ENCODE measurements at regions not wholly inside any gene's neighbourhood (a gene's known extent, or its start where the extent isn't known, plus 50 kb on each side); places are given as distances from the start of the nearest gene placed in this dataset.
A peak's percentile ranks its signal among the peaks of the same experiment; 100 is the strongest.
"Not testable (repeated sequence)": the region's sequence is repeated elsewhere in the genome, so short reads cannot be mapped to it uniquely, and the experiment has no call there.

- H3K4me3 ChIP-seq, result peak overlapping the region; percentile 35 to 70 (median 66)
- H3K4me1 ChIP-seq, result peaks cover 0 to 3% (median 0%) of the 10 kb centered on the region in 4 donors
- H3K27me3 ChIP-seq, result no peaks in the 10 kb centered on the region
- peak overlapping the region in 3 of 4 donors; percentile 77 to 85 (median 83) for H3K27ac ChIP-seq
- peak in 1 of 2 donors; percentile 15 for DNase-seq (ENCODE audit: low spot score in 2 of 2)
- WGBS, 2 donors, result 1 to 27% methylated on average over 17 to 20 of the region's 20 CpGs
- peak in 1 of 2 donors; percentile 7 for TF ChIP-seq EP300 (IDR thresholded peaks at IDR 0.05)
- TF ChIP-seq CTCF (IDR thresholded peaks at IDR 0.05), result peak; percentile 37 to 53 (median 45)
- no peak for TF ChIP-seq POLR2A (IDR thresholded peaks at IDR 0.05)
- H3K9me3 ChIP-seq, result no peaks in the 10 kb centered on the region
- H3K36me3 ChIP-seq, result no peaks in the 10 kb centered on the region
These were observed 190.5 kb downstream of the RRAGB start for GRCh38 chrX:55907968-55908607.

- no peaks in the 10 kb centered on the region for H3K27me3 ChIP-seq
- no peaks in the 10 kb centered on the region for H3K9me3 ChIP-seq
- no peaks in the 10 kb centered on the region for H3K36me3 ChIP-seq
- peak overlapping the region in 3 of 4 donors; percentile 77 to 85 (median 83) for H3K27ac ChIP-seq
- WGBS, 2 donors, result 0 to 26% methylated on average over 19 of the region's 19 CpGs
- TF ChIP-seq EP300 (IDR thresholded peaks at IDR 0.05), result no peak
- peak overlapping the region; percentile 35 to 70 (median 66) for H3K4me3 ChIP-seq
- peaks cover 0 to 3% (median 0%) of the 10 kb centered on the region in 4 donors for H3K4me1 ChIP-seq
- DNase-seq (ENCODE audit: low spot score in 2 of 2), result no peak
These were observed 191.2 kb downstream of the RRAGB start for GRCh38 chrX:55908661-55909212.

GRCh38 chrX:55919367-55920221 lies 202.0 kb downstream of the RRAGB start:
- 84 to 87% methylated on average over 10 to 12 of the region's 12 CpGs for WGBS, 2 donors
- no peak overlapping the region for H3K27ac ChIP-seq
- peaks cover 0 to 6% (median 0%) of the 10 kb centered on the region in 3 donors for H3K36me3 ChIP-seq
- no peak for DNase-seq (ENCODE audit: low spot score in 2 of 2)
- H3K27me3 ChIP-seq, result no peaks in the 10 kb centered on the region
- H3K4me3 ChIP-seq, result no peak overlapping the region
- TF ChIP-seq EP300 (IDR thresholded peaks at IDR 0.05) (no peak), CTCF (IDR thresholded peaks at IDR 0.05) (no peak), POLR2A (IDR thresholded peaks at IDR 0.05) (no peak)
- H3K9me3 ChIP-seq, result peaks cover 0 to 12% (median 2%) of the 10 kb centered on the region in 4 donors
- no peaks in the 10 kb centered on the region for H3K4me1 ChIP-seq

- Histone ChIP-seq H3K4me3 (no peak overlapping the region), H3K4me1 (no peaks in the 10 kb centered on the region), H3K27ac (no peak overlapping the region), H3K9me3 (peaks cover 0 to 12% (median 3%) of the 10 kb centered on the region in 4 donors), H3K36me3 (peaks cover 0 to 5% (median 0%) of the 10 kb centered on the region in 3 donors), H3K27me3 (no peaks in the 10 kb centered on the region)
- DNase-seq (ENCODE audit: low spot score in 2 of 2), result no peak
- TF ChIP-seq POLR2A (IDR thresholded peaks at IDR 0.05) (no peak), CTCF (IDR thresholded peaks at IDR 0.05) (no peak), EP300 (IDR thresholded peaks at IDR 0.05) (no peak)
- 80 to 92% methylated on average over 3 to 6 of the region's 6 CpGs for WGBS, 2 donors
These were observed 207.0 kb downstream of the RRAGB start for GRCh38 chrX:55924574-55924973.

- H3K36me3 ChIP-seq; H3K27ac ChIP-seq; DNase-seq (ENCODE audit: low spot score in 2 of 2); H3K27me3 ChIP-seq; H3K4me1 ChIP-seq; H3K4me3 ChIP-seq: not testable (repeated sequence)
- peaks cover 0 to 26% (median 1%) of the 10 kb centered on the region in 4 donors for H3K9me3 ChIP-seq
These were observed 211.0 kb downstream of the RRAGB start for GRCh38 chrX:55928529-55928928.
